PC-3 (cell line): ENCODE measurements at regions not wholly inside any gene's neighbourhood (a gene's known extent, or its start where the extent isn't known, plus 50 kb on each side); places are given as distances from the start of the nearest gene placed in this dataset.
"Not testable (repeated sequence)": the region's sequence is repeated elsewhere in the genome, so short reads cannot be mapped to it uniquely, and the experiment has no call there.

ENCODE experiments used
- CTCF ChIP-seq: fragments of 300-600 bp; sonication (generic); conservative IDR thresholded peaks from 2 replicates; pipeline ENCODE4 v1.5.1; 2017; ENCODE audit warnings: antibody characterized with exemption, low read depth, mild to moderate bottlenecking, low read length
- EZH2 ChIP-seq: fragments of 300-600 bp; sonication (generic); IDR thresholded peaks from one replicate; pipeline ENCODE4 v1.6.1; 2017; ENCODE audit warnings: antibody characterized with exemption, mild to moderate bottlenecking, low read length; ENCODE audit not compliant: unreplicated experiment

- TF ChIP-seq CTCF, EZH2: not testable (repeated sequence)
Measured at GRCh38 chr9:42339671-42340434, 156.4 kb downstream of the SPATA31A6 start.
